Stimulated activated CD4-positive, alpha-beta T cell treated with anti-CD3 and anti-CD28 coated beads, Interleukin-12 subunit alpha, Interleukin-12 subunit beta, amount 100 ng/mL, for 48 hours (primary cell): ENCODE measurements at regions not wholly inside any gene's neighbourhood (a gene's known extent, or its start where the extent isn't known, plus 50 kb on each side); places are given as distances from the start of the nearest gene placed in this dataset.
A peak's percentile ranks its signal among the peaks of the same experiment; 100 is the strongest.

Experiments used
- DNase-seq, 3 donors: peaks; one replicate each; pipeline ENCODE4 v3.0.0-alpha.2; 2020; ENCODE audit warnings: low read depth in 2 of 3, low spot score in 1 of 3

DNA sequence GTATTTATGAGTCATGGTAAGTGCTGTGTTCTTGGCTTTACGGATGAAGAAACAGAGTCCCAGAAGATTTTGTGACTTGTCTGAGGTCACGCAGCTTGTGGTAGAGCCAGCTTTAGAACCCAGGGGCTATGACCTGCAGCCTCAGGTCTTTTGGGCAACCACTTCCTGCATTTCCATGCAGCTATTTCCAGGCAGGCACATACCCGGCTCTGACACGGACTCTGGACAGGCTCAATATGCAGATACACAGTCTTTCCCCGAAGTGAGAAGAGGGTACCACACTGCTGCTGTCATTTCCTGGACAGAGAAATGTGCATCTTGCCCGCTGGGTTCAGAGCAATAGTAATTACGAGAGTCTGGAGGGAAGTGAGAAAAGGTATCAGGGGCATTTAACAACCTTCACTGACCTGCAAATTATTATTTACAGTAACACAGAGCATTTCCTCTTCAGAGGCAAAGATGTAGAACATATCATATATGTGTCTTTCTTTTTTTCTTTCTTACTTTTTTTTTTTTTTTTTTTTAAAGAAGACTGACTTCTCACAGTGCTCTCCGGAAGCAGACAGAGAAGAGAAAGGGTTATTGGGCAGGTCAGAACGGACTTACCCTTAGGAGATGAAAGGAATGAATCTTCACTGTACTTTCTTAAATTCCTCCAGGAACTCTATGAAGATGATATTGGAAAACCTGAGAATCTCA lies 185.1 kb downstream of the CLIC5 start:
- DNase-seq: peak; percentile 48 to 66 (median 59)

GRCh38 chr6:45829873-45830272 lies 185.8 kb downstream of the CLIC5 start:
- DNase-seq: no peak

DNA sequence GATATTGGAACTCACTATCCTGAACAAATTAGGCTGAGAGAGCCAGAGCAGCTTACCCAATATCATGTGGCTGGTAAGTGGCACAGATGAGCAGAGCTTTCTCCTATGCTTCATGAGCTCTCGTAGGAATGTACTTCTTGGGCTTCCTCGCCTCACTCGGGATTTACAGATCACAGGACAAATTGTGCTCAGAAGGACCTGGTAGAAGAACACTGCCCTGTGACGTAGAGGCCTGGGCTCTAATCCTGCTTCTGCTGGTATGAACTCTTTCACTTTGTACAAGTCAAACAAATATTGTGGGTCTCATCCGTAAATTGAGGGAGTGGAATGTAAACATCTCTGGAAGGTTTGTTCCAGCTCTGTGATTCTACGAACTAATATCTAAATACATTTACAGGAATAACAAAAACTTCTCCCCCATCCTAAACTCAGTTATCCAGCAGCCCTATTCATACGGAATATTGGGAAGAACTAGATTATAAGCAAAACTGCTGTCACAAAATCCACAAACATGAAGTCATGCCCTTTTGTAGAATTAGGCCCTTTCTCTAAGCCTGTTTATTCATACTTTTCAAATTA lies 187.6 kb downstream of the CLIC5 start:
- no peak for DNase-seq

DNA sequence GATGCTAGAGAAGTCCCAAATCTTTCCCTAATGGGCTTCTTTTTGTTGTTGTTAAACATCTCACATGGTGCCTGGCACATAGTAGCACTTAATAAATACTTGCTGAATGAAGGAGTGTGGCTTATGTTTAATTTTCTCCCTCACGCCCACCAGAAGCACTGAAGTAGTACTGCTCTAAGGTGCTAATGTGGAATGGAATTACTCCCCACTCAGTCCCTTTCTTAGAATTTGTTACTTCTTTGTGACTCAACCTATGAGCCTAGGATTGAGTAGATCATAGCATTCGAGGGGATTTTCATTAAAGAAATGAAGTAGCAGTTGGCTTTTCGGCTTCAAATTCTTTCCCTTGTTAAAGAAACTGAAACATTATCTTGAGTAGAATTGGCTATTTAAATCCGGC lies 192.8 kb downstream of the CLIC5 start:
- no peak for DNase-seq

DNA sequence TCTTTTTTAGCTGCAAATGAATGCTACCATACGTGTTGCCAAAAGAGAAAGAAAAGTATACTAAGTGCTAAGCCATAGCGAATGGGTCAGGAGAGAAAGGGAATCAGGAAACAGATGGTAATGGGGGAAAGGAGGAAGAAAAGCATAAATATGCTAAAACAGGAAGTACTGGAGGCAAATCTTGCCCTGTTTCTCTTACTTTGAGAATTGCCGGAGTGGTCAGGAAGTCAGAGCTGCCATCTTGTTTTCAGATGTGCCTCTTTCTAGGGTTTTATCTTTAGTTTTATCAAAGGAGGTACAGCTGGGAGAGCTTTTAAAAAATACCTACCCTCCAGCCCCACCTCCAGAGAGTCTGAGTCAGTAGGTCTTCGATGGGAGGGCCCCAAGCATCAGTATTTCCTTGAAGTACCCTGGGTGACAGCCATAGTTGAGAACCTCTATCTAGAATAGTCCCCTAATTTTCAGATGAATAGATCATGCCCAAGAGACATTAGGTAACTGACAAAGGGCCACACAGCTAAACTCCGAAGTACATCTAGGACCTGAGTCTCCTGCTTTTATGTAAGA lies 193.3 kb downstream of the CLIC5 start:
- DNase-seq: no peak

DNA sequence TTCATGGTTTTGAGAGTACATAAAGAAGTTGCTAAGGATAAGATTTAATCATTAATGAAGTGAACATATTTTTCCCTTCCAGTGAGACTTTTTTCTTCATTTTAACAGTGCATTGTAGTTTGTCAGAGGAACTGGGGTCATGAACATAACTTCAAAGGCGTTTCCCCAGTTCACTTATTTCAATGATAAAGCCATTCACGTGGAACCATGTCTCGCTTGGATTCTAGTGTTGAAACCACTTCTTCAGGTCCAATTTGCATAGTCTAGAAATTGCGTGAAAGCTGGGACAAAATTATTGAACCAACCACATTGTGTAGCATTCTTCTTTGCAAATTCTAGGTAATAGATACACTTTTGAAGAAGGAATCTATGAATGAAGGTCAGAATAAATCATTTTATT lies 197.0 kb downstream of the CLIC5 start:
- no peak for DNase-seq

- no peak for DNase-seq
Measured at GRCh38 chr6:45816674-45817297, 198.9 kb downstream of the CLIC5 start.

- DNase-seq: no peak
Measured at GRCh38 chr6:45815466-45816125, 200.1 kb downstream of the CLIC5 start.

DNA sequence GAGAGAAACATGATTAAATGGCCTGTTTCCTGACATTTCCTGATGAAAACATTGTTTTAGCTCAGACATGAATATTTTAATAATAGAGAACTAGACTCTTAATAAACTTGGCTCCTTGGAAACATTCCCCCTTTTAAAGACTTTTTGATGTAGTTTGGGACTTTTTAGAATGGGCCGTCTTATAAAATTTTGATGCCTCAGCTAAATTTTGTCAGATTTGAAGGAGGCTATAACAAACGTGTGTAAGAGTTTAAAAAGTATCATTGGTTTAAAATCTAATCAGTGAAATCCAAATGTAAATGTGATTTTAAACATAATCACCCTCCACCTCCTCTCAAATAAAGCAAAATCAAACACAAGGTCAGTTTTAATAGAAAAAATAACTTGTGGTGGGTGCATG lies 200.9 kb downstream of the CLIC5 start:
- no peak for DNase-seq

DNA sequence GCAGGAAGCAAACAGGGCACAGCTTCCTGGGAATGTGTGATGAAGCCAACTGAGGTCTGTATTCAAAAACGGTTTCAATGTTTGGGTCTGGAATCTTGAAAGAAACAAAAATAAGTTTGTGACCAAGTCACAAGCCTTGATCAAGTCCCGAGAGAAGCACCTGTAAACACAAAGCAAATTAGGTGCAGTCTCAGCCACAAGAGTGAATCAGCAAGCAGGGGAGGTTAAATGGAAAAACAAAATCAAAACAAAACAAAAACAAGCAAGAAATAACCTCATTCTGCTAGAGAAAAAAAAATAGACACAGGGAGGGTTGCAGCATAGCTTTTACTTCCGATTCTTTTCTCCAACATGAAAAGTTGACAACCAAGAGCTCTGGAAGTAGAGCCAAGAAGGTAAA lies 201.7 kb downstream of the CLIC5 start:
- no peak for DNase-seq

- DNase-seq: no peak
Measured at GRCh38 chr6:45812922-45813321, 202.7 kb downstream of the CLIC5 start.

DNA sequence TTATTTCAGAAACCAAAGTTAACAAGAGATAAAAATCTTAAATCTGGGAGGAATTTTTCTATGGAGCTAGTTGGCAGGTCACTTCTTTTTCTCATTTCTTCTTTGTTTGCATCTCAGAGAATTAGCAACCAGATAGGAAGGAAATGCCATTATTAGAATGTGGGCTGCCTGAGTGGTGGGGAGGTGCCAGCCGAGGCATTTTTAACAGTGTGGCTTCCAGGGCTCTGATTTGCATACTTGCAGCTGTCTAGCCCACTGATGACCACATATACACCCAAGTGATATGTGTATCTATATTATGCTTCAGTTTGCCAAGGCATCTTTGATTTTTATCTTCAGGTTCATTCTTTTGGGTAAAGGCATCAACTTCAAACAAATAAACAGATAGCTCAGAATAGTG lies 206.7 kb downstream of the CLIC5 start:
- no peak for DNase-seq

- DNase-seq: no peak
Measured at GRCh38 chr6:45808042-45808645, 207.5 kb downstream of the CLIC5 start.

DNA sequence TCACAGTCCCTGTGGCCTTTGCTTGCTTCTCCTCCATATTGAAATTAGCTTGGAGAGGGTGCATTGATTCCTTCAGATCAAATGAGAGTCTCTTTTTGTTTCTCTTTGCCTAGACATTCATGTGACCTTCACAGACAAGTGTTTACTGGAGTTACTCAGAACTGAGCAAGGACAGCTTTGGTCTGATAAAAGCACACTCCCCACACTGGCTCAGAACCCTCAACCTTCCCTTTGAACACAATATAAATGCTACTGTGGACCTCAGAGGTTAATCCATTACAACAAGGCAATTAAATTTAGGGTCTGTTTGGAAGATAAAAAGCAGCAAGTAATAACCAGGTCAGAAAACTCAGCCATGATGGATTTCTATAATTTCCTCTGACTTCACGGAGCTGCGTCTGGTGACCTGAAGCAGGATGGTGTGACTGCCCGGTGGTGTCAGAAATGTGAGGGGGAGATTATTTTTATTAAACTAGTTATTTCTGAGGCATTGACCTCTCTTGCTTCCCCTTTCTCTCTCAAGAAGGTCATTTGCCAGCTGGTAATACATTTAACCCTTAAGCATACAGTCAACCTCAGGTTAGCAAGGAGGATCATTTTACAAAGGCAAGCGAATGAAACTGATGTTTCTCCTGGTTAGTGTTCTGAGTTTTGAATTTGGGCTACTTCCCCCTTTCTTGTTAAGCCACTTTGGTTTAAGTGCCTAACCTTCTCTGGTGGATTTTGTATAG lies 208.2 kb downstream of the CLIC5 start:
- no peak for DNase-seq

GRCh38 chr6:45806172-45806571 lies 209.5 kb downstream of the CLIC5 start:
- no peak for DNase-seq

GRCh38 chr6:45803071-45803470 lies 212.6 kb downstream of the CLIC5 start:
- DNase-seq: no peak

DNA sequence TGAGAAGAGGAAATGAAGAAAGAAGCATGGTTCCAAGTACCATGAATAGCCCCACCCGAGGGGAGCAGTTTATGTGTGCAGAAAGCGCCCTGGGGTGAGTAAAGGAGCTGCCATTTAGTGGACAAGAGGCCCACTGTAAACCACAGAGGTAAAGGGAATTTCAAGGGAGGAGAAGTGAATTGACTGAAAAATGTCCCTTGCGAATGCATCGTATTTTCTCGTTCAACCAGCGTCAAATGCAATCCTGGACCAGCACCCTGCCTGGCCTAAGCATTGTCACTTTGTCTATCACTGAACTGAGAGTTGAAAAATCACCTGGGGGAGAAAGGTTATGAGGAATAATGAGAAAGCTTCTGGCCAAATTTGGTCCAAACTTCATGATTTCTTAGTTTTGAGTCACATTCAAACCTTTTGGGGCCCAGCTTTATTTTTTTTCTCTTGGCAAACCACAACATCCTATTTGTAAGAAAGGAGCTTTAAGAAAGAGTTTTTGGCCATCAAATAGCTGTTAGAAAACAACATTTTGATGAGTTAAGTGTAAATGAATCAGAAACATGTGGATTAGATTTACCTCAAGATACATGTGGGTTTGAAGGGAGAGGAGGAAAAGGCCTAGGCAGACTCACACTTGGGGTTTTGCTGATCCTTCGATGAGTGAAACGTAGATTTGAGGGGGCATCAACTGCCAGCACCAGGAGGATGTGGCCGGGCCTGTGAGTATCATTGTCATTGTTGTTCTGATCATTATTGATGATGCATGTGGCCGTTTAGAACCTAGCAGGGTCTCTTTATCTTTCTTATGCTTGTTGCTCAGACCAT lies 214.0 kb downstream of the CLIC5 start:
- DNase-seq: peak; percentile 52 to 66 (median 61)

DNA sequence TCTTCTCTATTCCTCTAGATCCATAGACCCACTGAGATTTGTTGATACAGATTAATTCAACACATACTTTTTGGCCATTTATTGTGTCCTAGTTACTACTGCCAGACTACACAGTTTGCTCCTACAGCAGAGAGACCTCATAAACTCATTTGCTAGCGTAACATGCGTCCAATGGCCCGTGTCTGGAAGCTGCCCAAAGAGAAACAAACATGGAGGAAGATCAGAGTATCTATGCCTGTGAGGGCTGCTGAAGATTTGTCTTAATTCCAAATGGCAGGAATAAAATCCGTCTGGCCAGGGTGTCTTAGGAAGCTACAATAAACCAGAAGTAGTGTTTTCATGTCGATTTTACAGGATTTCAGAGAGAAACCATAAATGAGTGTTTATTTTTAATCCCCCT lies 214.7 kb downstream of the CLIC5 start:
- DNase-seq: no peak

- DNase-seq: no peak
Measured at GRCh38 chr6:45795678-45796077, 220.0 kb downstream of the CLIC5 start.

DNA sequence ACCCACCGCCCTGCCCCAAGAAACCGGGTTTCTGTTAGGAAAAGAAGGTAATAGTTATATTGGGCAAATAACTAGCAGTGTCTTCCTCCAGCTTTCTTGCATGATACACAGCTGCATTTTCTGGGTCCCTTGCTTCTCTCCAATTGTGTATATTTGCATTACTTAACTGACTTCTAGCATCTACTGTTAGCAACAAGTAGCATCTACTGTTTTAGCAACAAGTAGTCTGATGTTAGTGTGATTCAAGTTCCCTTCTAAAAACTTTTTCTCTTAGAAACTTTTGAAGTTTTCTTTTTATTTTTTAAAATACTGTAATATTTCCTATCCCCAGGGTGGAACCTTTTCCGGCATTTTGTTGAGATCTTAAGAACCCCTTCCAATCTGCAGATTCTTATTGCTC lies 221.2 kb downstream of the CLIC5 start:
- DNase-seq: no peak
